Transverse colon (tissue), 4 donors: ENCODE measurements at regions not wholly inside any gene's neighbourhood (a gene's known extent, or its start where the extent isn't known, plus 50 kb on each side); places are given as distances from the start of the nearest gene placed in this dataset.

Source experiments
- DNase-seq: peaks from one replicate; pipeline ENCODE4 v3.0.0-alpha.2; 2019
- H3K27ac ChIP-seq, 4 donors: fragments of 200-600 bp; sonication (generic); 2 replicates each; pipeline ENCODE4 v1.5.1; 2016 to 2018; ENCODE audit warnings: inconsistent platforms in 4 of 4
- H3K27me3 ChIP-seq: fragments of 200-600 bp; sonication (generic); 2 replicates; pipeline ENCODE4 v1.5.1; 2017; ENCODE audit warnings: inconsistent platforms
- H3K36me3 ChIP-seq, 4 donors: fragments of 200-600 bp; sonication (generic); 2 replicates each; pipeline ENCODE4 v1.5.1; 2017 to 2019; ENCODE audit warnings: inconsistent platforms in 4 of 4
- H3K4me1 ChIP-seq, 4 donors: fragments of 200-600 bp; sonication (generic); 2 replicates each; pipeline ENCODE4 v1.5.1; 2017 to 2020; ENCODE audit warnings: inconsistent platforms in 4 of 4
- H3K4me3 ChIP-seq, 4 donors: fragments of 200-600 bp; sonication (generic); 1 replicate in 1 of 4; 2 replicates in 3 of 4; pipeline versions ENCODE4 v1.5.1 to v1.6.1; 2017 to 2019; ENCODE audit warnings: inconsistent platforms in 4 of 4
- H3K9me3 ChIP-seq, 2 donors: fragments of 200-600 bp; sonication (generic); 2 replicates each; pipeline ENCODE4 v1.5.1; 2017 to 2019; ENCODE audit warnings: inconsistent platforms in 2 of 2
- CTCF ChIP-seq, 5 experiments: fragments of 200-600 bp in 3 of 5; fragments of 450-650 bp in 2 of 5; sonication (generic) in 3 of 5; IDR thresholded peaks; 1 replicate in 2 of 5; 2 replicates in 3 of 5; pipeline ENCODE4 v1.5.1; 2016 to 2017; ENCODE audit warnings: antibody characterized with exemption in 5 of 5, inconsistent platforms in 3 of 5, mild to moderate bottlenecking in 2 of 5, moderate library complexity in 1 of 5
- EP300 ChIP-seq: sonication (generic); formaldehyde crosslinking; IDR thresholded peaks from one replicate; pipeline ENCODE4 v1.6.1; 2017; ENCODE audit warnings: antibody characterized with exemption, low read depth
- POLR2A ChIP-seq: fragments of 450-650 bp; IDR thresholded peaks from one replicate; pipeline ENCODE4 v1.6.1; 2016; ENCODE audit warnings: antibody characterized with exemption, mild to moderate bottlenecking, moderate library complexity
- POLR2AphosphoS5 ChIP-seq, 3 donors: sonication (generic); formaldehyde crosslinking; IDR thresholded peaks; one replicate each; pipeline ENCODE4 v1.6.1; 2016; ENCODE audit warnings: antibody characterized with exemption in 3 of 3
- WGBS, 2 donors: methylation state at CpG; one replicate each; pipeline ENCODE4 v1.1.5; 2018; ENCODE audit warnings: low coverage in 1 of 2; 5-methylcytosine and 5-hydroxymethylcytosine counted together
- in situ Hi-C, 4 donors: fragments of 200-750 bp; cut with MboI; loops; one replicate each; pipeline versions ENCODE4 v1.15.0 to v1.15.1; 2017; ENCODE audit warnings: low sequenced_read_pairs in 3 of 4, low pct_ligation_motif_present in 1 of 4, low pct_unique_long_range_greater_than_20kb in 1 of 4
- intact Hi-C: fragments of 100-400 bp; cut with DNase I; formaldehyde crosslinking; loops from one replicate; pipeline ENCODE4 v1.15.1; 2023; ENCODE audit warnings: low total_unique reads

- DNase-seq: no peak
- in situ Hi-C loops: no loop called here
- no peaks in the 10 kb centered on the region for H3K27me3 ChIP-seq
- no peak for TF ChIP-seq EP300
- TF ChIP-seq POLR2AphosphoS5 (IDR thresholded peaks at IDR 0.05): no peak
- no peak for TF ChIP-seq CTCF (IDR thresholded peaks at IDR 0.05)
- TF ChIP-seq POLR2A: no peak
- no peaks in the 10 kb centered on the region for H3K36me3 ChIP-seq
- H3K9me3 ChIP-seq: no peaks in the 10 kb centered on the region
- 74 to 83% methylated on average over 2 to 6 of the region's 6 CpGs for WGBS, 2 donors
- no peak overlapping the region for H3K4me3 ChIP-seq
- no peak overlapping the region for H3K27ac ChIP-seq
- intact Hi-C loops: no loop called here
- H3K4me1 ChIP-seq: peaks cover 0 to 9% (median 0%) of the 10 kb centered on the region in 4 donors
Measured at GRCh38 chr2:217215877-217216276, 356.0 kb upstream of the TNP1 start.

GRCh38 chr2:217208867-217209266, 349.0 kb upstream of the TNP1 start:
- Histone ChIP-seq H3K36me3 (no peaks in the 10 kb centered on the region), H3K27me3 (no peaks in the 10 kb centered on the region), H3K9me3 (no peaks in the 10 kb centered on the region), H3K27ac (no peak overlapping the region), H3K4me1 (no peaks in the 10 kb centered on the region), H3K4me3 (no peak overlapping the region)
- in situ Hi-C loops (no loop called here), intact Hi-C loops (no loop called here)
- WGBS, 2 donors: 92 to 100% methylated on average over 1 of the region's 1 CpG
- no peak for DNase-seq
- TF ChIP-seq EP300 (no peak), POLR2AphosphoS5 (IDR thresholded peaks at IDR 0.05) (no peak), CTCF (IDR thresholded peaks at IDR 0.05) (no peak), POLR2A (no peak)

GRCh38 chr2:217207699-217208010, 347.8 kb upstream of the TNP1 start:
- no peak for TF ChIP-seq POLR2AphosphoS5 (IDR thresholded peaks at IDR 0.05)
- TF ChIP-seq EP300: no peak
- no peak for TF ChIP-seq CTCF (IDR thresholded peaks at IDR 0.05)
- TF ChIP-seq POLR2A: no peak
- intact Hi-C loops: no loop called here
- no peaks in the 10 kb centered on the region for H3K9me3 ChIP-seq
- no peaks in the 10 kb centered on the region for H3K36me3 ChIP-seq
- H3K4me3 ChIP-seq: no peak overlapping the region
- DNase-seq: no peak
- in situ Hi-C loops: no loop called here
- WGBS, 2 donors: 79% methylated on average over 7 of the region's 7 CpGs; no CpG with 5 or more reads in 1 of the 2 donors
- no peaks in the 10 kb centered on the region for H3K4me1 ChIP-seq
- no peak overlapping the region for H3K27ac ChIP-seq
- no peaks in the 10 kb centered on the region for H3K27me3 ChIP-seq

GRCh38 chr2:217206907-217207698, 347.2 kb upstream of the TNP1 start:
- no peaks in the 10 kb centered on the region for H3K9me3 ChIP-seq
- WGBS, 2 donors: 76 to 86% methylated on average over 6 to 14 of the region's 14 CpGs
- no peak overlapping the region for H3K27ac ChIP-seq
- no peak for DNase-seq
- no peak for TF ChIP-seq CTCF (IDR thresholded peaks at IDR 0.05)
- TF ChIP-seq POLR2A: no peak
- TF ChIP-seq EP300: no peak
- no peak for TF ChIP-seq POLR2AphosphoS5 (IDR thresholded peaks at IDR 0.05)
- in situ Hi-C loops: no loop called here
- H3K36me3 ChIP-seq: no peaks in the 10 kb centered on the region
- H3K4me1 ChIP-seq: no peaks in the 10 kb centered on the region
- H3K4me3 ChIP-seq: no peak overlapping the region
- no peaks in the 10 kb centered on the region for H3K27me3 ChIP-seq
- intact Hi-C loops: no loop called here
